GM20000 (cell line): ENCODE measurements at regions not wholly inside any gene's neighbourhood (a gene's known extent, or its start where the extent isn't known, plus 50 kb on each side); places are given as distances from the start of the nearest gene placed in this dataset.

Experiments used
- DNase-seq: peaks from one replicate; pipeline ENCODE4 v3.0.0; 2012; ENCODE audit warnings: low spot score
- TF ChIP-seq, protein P1 (sequence below): IDR thresholded peaks from 2 replicates; pipeline ENCODE4 v1.5.1; 2012; ENCODE audit warnings: mild to moderate bottlenecking, control low read depth; ENCODE audit errors: extremely low read depth, missing control alignments

GRCh38 chr16:59224401-59224800, 490.3 kb upstream of the GOT2 start:
- TF ChIP-seq, protein P1, sequence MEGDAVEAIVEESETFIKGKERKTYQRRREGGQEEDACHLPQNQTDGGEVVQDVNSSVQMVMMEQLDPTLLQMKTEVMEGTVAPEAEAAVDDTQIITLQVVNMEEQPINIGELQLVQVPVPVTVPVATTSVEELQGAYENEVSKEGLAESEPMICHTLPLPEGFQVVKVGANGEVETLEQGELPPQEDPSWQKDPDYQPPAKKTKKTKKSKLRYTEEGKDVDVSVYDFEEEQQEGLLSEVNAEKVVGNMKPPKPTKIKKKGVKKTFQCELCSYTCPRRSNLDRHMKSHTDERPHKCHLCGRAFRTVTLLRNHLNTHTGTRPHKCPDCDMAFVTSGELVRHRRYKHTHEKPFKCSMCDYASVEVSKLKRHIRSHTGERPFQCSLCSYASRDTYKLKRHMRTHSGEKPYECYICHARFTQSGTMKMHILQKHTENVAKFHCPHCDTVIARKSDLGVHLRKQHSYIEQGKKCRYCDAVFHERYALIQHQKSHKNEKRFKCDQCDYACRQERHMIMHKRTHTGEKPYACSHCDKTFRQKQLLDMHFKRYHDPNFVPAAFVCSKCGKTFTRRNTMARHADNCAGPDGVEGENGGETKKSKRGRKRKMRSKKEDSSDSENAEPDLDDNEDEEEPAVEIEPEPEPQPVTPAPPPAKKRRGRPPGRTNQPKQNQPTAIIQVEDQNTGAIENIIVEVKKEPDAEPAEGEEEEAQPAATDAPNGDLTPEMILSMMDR = no peak
- no peak for DNase-seq

GRCh38 chr16:59220011-59220410, 485.9 kb upstream of the GOT2 start:
- TF ChIP-seq, protein P1 = no peak
- DNase-seq = no peak

DNA sequence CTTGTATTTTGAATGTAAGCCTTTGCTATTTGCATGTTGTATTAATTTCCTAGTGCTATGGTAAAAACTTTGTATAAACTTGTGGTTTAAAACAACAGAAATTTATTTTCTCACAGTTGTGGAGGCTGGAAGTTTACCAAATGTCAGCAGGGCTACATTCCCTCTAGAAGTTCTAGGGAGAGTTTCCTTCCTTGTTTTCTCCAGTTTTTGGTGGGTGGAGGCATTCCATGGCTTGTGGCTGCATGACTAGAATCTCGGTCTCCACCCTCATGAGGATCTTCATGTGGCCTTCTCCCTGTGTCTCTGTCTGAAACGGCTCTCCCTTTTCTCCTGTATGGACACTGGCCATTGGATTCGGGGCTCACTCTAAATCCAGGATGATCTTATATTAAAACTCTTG, 482.2 kb upstream of the GOT2 start:
- DNase-seq = no peak
- TF ChIP-seq, protein P1 = no peak

DNA sequence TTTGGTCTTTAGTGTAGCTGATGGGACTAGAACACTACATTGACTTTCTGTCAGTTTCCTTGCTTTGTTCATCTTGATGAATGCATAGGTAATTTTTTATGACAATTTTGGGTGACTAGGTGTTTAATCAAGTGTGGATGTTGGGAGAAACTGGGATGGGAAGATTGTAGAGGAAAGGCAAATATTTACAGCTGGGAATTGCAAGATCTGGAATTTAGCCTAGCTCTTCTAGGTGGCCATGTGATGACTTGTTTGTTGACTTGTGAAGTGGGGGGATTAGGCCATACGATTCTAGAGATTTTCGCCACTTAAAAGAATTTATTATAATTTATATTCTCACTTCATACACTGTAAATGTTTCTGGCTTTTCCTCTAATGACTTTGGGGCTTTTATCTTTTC, 480.3 kb upstream of the GOT2 start:
- TF ChIP-seq, protein P1 = no peak
- DNase-seq = no peak

GRCh38 chr16:59213952-59214351, 479.8 kb upstream of the GOT2 start:
- TF ChIP-seq, protein P1 = no peak
- no peak for DNase-seq

- TF ChIP-seq, protein P1 = no peak
- no peak for DNase-seq
Measured at GRCh38 chr16:59212492-59213024, 478.4 kb upstream of the GOT2 start.

- no peak for DNase-seq
Measured at GRCh38 chr16:59210955-59211541, 476.9 kb upstream of the GOT2 start.

More at GRCh38 chr16:59210955-59211541, 476.9 kb upstream of the GOT2 start:
- TF ChIP-seq, protein P1 = no peak
